Hypothalamus (tissue), 51 donors: ENCODE measurements at regions not wholly inside any gene's neighbourhood (a gene's known extent, or its start where the extent isn't known, plus 50 kb on each side); places are given as distances from the start of the nearest gene placed in this dataset.
"Not testable (repeated sequence)": the region's sequence is repeated elsewhere in the genome, so short reads cannot be mapped to it uniquely, and the experiment has no call there.

ENCODE experiments used
- DNase-seq, 51 donors: peaks; one replicate each; lab custom pipeline; 2025; lab: John Stamatoyannopoulos, UW

- not testable (repeated sequence) for DNase-seq
These were observed 54.8 kb upstream of the ZNF717 start for GRCh38 chr3:75840160-75840559.

GRCh38 chr3:75850301-75851008 lies 65.1 kb upstream of the ZNF717 start:
- not testable (repeated sequence) for DNase-seq

- DNase-seq = no peak
These were observed 77.8 kb upstream of the ZNF717 start for GRCh38 chr3:75863130-75863529.

DNA sequence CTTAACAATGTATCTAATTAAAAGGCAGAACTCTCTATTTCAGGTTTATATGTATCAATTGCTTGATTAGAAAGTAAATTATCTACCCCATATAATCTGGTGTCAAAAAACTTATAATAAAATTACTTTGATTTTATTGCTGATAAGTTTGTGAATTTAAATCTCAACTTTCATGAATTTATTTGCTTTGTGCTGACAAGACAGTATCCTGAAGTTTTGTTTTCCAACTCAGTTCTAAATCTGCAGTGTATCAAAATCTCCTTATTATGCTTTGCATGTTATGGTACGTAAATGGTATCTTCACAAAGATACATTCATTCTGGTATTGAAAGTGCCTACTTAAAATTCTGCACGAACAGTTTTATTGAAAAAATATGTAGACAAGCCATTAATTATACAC lies 78.5 kb upstream of the ZNF717 start:
- no peak for DNase-seq

- DNase-seq = not testable (repeated sequence)
These were observed 98.4 kb upstream of the ZNF717 start for GRCh38 chr3:75883719-75884118.

DNA sequence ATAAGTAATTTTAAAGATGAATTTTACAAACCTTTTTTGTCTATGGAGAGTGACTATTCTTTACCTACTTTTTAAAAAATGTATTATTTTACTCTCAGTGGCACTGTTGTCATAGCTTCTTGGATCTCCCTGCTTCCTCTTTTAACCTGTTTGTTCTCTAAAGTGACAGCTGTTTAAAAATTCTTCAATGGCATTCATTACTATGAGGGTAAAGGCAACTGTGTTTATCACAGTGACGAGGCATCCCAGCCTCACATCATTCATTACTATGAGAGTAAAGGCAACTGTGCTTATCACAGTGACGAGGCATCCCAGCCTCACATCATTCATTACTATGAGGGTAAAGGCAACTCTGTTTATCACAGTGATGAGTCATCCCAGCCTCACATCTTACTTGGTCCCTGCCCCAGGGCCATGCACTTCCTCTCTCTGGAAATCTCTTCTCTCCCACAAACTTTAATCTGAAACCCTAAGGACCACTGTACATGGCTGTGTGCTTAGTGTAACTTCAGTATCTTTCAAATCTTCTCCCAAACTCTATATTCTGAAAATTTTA lies 101.7 kb upstream of the ZNF717 start:
- no peak for DNase-seq

- no peak for DNase-seq
These were observed 108.9 kb upstream of the ZNF717 start for GRCh38 chr3:75894234-75894633.

- DNase-seq = no peak
These were observed 110.9 kb upstream of the ZNF717 start for GRCh38 chr3:75896265-75896664.

GRCh38 chr3:75901446-75901845 lies 116.1 kb upstream of the ZNF717 start:
- not testable (repeated sequence) for DNase-seq

- DNase-seq = peak in 37 of 51 donors; percentile 1 to 54 (median 17)
These were observed 121.3 kb upstream of the ZNF717 start for GRCh38 chr3:75906555-75907112.

DNA sequence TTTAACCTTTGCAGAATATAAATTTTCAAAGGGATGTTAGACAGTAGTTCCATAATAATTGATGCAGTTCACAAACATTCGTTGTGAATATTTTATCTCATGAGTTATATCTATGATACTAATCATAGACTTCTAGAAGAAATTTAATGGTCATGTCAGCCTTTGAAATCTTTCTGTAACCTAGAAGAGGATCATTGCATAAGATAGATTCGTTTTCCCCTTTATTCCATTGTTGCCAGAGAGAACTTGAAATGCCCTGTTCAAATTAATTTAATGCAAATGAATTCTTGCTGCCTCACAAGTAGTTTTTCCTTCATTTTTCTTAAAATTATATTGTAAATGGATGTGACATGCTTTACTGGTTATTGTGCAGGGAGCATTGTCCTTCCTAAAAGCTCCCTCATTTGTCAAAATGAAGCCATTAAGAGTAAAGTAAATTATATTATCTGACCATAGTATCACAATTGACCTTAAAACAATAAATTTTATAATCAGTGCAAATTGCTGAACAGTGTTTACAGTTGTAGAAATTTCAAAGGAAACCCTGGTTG lies 128.5 kb upstream of the ZNF717 start:
- no peak for DNase-seq

DNA sequence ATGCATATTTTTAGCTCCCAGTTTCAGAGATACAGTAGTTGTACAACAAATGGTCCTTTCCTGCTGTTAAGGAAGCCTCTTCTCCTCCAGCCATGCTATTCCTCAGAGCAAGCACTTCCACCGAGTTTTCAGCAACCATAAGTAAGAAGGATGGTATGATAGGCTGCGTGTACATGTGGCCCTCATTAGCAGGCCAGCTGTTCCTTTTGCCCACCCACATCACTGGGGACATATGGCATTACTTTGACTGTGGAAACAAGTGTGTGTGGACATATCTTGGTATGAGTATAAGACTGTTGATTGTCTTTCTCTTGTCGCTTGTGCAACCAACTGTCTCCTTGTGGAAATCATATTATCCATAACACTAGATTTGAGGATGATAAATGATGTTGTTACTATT lies 129.4 kb upstream of the ZNF717 start:
- not testable (repeated sequence) for DNase-seq

DNA sequence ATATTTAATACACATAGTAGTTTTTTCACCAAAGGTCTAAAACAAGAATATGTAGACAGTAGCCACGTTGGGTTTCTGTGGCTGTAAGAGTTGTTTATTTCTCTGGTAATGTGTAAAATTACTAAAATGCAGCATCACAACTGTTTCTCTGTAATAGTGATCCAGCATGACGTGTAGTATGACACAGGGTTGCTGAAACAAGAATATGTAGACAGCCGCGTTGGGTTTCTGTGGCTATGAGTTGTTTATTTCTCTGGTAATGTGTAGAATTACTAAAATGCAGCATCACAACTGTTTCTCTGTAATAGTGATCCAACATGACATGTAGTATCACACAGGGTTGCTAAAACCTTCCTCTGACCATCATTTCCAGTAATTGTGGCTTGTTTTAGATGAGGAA lies 153.6 kb upstream of the ZNF717 start:
- no peak for DNase-seq

DNA sequence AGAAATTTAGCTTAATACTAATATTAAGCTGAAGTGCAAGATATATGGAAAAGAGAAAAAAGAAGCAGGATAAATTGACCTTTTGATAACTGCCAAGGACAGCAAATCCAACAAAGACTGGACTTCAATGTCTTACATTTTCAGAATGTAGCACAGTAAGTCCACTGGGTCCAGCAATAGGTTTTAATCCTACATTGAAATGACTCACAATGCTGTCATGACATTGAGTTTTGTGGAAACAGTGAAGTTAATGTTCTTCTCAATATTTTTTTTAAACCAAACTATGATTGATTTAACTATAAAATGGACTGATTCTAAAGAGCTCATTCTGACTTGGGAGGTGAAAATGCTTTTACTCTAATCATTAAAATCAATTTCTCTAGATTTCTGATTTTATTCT lies 166.6 kb upstream of the ZNF717 start:
- no peak for DNase-seq

GRCh38 chr3:75960031-75960430 lies 174.7 kb upstream of the ZNF717 start:
- not testable (repeated sequence) for DNase-seq

DNA sequence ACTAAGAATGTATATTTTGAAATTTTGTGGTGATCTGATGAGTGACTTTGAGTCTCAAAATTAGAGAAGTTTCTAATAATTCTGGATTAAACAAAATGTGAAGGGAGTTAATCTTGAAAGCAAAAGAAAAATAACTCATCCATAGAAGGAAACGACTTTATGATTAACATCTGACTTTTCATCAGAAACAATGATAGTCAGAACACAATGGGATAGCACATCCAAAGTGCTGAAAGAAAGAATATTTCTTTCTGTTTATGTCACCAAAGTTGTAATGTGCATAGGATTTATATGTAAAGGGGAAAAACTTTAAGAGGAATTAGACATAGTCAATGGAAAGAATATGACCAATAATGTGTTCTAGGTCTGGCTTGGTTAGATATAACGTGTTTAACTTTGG lies 176.7 kb upstream of the ZNF717 start:
- DNase-seq = not testable (repeated sequence)

DNA sequence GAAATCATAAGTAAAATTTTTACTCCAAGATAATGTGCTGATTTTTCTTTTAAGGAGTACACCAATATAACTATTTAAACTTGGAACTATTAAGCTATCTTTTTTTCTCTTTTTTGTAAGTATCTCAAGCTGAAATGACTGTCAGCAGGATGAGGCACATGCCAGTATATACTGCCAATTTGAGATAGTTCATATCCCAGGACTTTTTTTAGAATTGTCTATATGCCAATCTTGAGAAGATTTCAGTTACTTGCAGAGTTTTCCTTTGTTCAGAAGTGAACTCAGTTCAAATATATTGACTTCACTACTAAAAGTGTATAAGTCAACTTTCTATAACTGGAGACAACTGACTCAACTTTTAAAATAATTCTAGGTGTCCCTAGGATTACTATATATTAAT lies 181.7 kb upstream of the ZNF717 start:
- DNase-seq = no peak

DNA sequence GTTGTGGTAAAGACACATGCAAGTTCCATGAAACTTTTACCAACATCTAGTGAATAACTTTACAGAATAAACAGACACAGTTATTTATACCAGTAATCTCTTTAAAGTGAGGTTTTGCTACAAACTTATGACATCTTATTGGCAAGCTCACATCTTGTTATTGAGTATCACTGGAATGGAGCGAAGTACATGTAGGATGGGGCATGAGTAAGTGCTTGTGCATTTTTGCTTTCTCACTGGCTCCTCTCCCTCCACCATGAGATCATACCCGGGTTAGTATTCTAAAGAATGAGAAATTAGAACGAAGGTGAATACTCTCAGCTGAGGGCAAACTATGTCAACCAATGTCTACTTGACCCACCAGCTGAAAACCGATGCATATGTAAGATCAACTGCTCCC lies 193.3 kb upstream of the ZNF717 start:
- no peak for DNase-seq

- DNase-seq = no peak
These were observed 196.1 kb upstream of the ZNF717 start for GRCh38 chr3:75981401-75981800.

- DNase-seq = no peak
These were observed 196.8 kb upstream of the ZNF717 start for GRCh38 chr3:75982151-75982550.

GRCh38 chr3:75983111-75983510 lies 197.8 kb upstream of the ZNF717 start:
- DNase-seq = no peak
